GM19324 (cell line): ENCODE measurements at regions not wholly inside any gene's neighbourhood (a gene's known extent, or its start where the extent isn't known, plus 50 kb on each side); places are given as distances from the start of the nearest gene placed in this dataset.

Experiments
- ATAC-seq: cut with Tn5 transposase; IDR thresholded peaks from one replicate; pipeline ENCODE4 v1.9.1; 2021; ENCODE audit warnings: mild to moderate bottlenecking, moderate library complexity; ENCODE audit not compliant: unreplicated experiment, low FRiP score

DNA sequence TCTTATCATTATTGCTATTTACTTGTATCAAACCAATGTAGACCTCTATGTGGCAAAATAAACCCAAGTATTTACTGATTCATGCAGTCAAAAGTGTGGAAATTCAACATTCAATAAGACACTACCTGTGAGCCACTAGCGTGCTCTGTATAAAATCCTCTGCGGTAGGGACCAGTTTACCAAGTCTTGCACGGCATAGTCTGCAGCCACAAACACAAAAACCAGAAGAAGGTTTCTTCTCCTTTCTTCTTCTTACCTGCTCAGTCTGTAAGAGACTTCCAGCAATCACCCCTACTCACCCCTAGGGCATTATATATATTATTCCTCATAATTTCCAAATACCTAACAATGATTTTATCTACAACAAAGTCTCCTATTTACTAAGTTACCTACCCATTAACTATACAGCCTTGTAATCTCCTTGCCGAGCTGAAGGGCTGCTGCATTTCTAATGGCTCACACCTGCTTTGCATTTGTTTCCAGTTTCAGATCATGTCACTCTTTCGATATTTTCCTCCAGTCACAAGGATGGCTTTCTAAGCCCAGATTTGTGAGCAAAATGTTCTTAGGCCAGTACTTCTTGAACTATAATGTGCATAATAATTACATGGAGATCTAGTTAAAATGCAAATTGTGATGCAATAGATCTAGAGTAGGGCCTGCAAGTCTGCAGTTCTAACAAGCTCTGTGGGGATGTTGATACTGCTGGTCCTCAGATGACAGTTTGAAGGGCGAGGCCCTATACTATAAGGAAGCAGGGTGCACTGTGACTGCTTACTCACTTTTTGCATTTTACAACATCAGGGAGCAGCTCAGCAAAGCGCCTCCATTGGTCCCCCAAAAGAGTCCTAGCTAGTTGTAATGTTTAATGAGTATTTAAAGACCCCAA, 191.9 kb upstream of the DDI1 start:
- ATAC-seq, result peak; percentile 99

DNA sequence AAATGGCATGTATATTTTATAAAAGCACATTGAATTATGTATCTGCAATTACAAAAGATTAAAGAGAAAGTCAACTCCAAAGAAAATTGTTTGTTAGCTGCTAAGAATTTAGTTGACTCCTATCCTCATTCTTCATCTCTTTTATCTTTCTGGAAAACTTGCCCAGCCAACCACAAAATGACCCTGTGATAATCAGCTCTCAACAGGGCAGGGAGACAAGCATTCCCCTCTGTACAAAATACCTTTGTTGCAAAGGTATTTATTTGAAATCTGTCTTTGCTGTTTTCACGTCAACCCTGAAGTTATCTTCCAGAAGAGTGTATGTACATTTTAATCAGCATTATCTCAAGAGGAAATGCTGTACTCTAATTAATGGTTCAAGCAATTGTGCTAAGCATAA, 191.1 kb upstream of the DDI1 start:
- no peak for ATAC-seq

DNA sequence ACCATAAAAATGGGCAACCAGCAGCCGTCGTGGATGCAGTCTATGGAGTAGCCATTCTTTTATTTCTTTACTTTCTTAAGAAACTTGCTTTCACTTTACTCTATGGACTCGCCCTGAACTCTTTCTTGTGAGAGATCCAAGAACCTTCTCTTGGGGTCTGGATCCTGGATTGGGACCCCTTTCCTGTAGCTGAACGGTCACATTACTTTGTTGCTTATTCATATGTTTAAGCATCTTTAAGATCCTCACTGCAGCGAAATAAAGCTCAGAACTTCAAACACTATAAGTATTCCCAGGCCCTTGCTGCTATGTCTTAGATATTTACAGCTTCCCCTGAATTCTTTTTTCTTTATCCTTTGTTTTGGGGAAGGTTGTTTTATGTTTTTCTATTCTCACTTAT, 187.8 kb upstream of the DDI1 start:
- no peak for ATAC-seq

DNA sequence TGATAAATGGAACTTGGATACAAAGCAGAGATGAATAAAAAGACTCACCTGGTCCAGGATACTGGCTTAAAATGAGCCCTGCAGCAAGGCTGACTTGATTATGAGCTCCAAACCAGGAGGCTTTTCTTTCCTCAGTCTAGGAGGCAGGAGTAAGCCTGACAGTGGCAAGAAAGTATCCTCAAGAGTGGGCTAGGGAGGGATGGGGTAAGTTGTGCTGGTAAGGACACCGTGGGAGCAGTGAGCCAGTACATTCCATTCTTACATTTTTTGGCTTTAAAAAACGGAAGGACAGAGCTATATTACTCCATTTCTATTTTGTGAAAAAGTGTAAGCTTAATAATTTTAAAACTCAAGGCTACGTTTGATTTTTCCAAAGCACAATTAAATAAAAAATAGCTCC, 187.1 kb upstream of the DDI1 start:
- ATAC-seq, result no peak

DNA sequence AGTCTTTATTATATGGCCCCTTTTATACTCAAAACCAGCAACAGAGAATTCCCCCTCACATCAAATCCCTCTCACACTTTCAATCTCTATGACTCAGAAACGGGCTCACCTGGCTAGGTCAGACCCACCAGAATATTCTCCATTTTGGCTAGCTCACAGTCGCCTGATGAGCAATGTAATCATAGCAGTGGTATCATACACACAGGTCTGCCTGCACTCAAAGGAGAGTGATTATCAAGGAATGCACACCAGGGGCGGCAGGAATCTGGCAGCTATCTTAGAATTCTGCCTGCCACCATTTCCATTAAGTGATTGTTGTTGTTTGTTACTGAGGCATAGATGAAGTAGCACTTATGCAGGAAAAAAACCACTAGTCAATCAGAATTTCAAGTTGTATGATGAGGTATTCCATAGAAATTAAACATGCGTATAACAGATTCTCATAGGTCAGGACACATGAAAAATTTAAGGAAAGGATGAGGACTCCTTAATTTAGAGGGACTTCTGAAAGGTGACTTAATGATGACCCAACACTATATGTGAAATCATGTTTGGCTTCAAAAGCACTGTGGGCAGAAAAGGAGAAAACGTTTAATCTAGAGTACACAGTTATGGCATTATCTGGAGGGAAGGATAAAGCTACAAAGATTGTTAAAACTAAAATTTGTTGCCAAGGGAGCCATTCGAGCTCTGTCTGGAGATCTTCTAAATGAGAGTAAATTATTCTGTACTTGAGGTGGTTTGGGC, 185.8 kb upstream of the DDI1 start:
- no peak for ATAC-seq

DNA sequence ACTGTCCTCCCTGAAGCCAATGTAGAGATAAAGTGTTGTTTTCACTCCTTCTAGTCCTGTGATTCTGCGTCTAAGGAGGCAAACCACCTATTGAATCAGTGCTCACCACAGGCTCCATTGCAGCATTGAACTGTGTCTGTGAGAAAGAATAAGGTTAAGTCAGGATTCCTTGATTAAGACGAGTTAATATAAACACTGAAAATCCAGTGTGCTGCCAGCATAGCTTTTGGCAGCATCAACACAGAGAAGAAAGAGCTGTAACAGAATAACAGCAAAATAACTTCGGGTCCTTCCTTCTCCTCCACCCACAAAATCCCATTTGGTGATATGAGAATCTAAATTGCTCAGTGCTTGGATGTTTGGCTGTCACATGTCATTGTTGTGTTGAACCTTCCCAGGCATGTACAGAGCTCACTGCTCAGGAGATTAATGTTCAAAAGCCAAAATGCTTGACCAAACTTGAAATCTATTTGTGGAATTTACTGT, 185.2 kb upstream of the DDI1 start:
- no peak for ATAC-seq
